ENCODE measurements at regions not wholly inside any gene's neighbourhood (a gene's known extent, or its start where the extent isn't known, plus 50 kb on each side); places are given as distances from the start of the nearest gene placed in this dataset.

- no peak overlapping the region for H3K27ac ChIP-seq
- TF ChIP-seq CTCF (IDR thresholded peaks at IDR 0.05) = no peak
- intact Hi-C loops (cut with DNase I) = no loop called here
- H3K36me3 ChIP-seq = no peaks in the 10 kb centered on the region
- no peak overlapping the region for H3K4me3 ChIP-seq
- H3K4me1 ChIP-seq = no peaks in the 10 kb centered on the region
- H3K9me3 ChIP-seq = no peaks in the 10 kb centered on the region
- DNase-seq (ENCODE audit: low spot score in 2 of 2) = no peak
- no peaks in the 10 kb centered on the region for H3K27me3 ChIP-seq
These were observed 256.9 kb downstream of the ARRDC4 start for GRCh38 chr15:98217356-98217755.

- H3K9me3 ChIP-seq = no peaks in the 10 kb centered on the region
- H3K27me3 ChIP-seq = no peaks in the 10 kb centered on the region
- H3K4me3 ChIP-seq = no peak overlapping the region
- no peak overlapping the region for H3K27ac ChIP-seq
- intact Hi-C loops (cut with DNase I) = no loop called here
- no peaks in the 10 kb centered on the region for H3K4me1 ChIP-seq
- no peak for DNase-seq (ENCODE audit: low spot score in 2 of 2)
- H3K36me3 ChIP-seq = no peaks in the 10 kb centered on the region
- TF ChIP-seq CTCF (IDR thresholded peaks at IDR 0.05) = no peak
These were observed 260.6 kb downstream of the ARRDC4 start for GRCh38 chr15:98221144-98221543.

- no peak overlapping the region for H3K27ac ChIP-seq
- H3K36me3 ChIP-seq = no peaks in the 10 kb centered on the region
- no peaks in the 10 kb centered on the region for H3K4me1 ChIP-seq
- H3K27me3 ChIP-seq = no peaks in the 10 kb centered on the region
- H3K9me3 ChIP-seq = no peaks in the 10 kb centered on the region
- intact Hi-C loops (cut with DNase I) = no loop called here
- H3K4me3 ChIP-seq = no peak overlapping the region
- no peak for DNase-seq (ENCODE audit: low spot score in 2 of 2)
- no peak for TF ChIP-seq CTCF (IDR thresholded peaks at IDR 0.05)
These were observed 261.1 kb downstream of the ARRDC4 start for GRCh38 chr15:98221577-98221976.

GRCh38 chr15:98226149-98226548 is 265.6 kb downstream of the ARRDC4 start:
- no peak overlapping the region for H3K27ac ChIP-seq
- no peaks in the 10 kb centered on the region for H3K9me3 ChIP-seq
- no peaks in the 10 kb centered on the region for H3K36me3 ChIP-seq
- H3K4me1 ChIP-seq = no peaks in the 10 kb centered on the region
- H3K27me3 ChIP-seq = no peaks in the 10 kb centered on the region
- intact Hi-C loops (cut with DNase I) = no loop called here
- TF ChIP-seq CTCF (IDR thresholded peaks at IDR 0.05) = no peak
- H3K4me3 ChIP-seq = no peak overlapping the region
- DNase-seq (ENCODE audit: low spot score in 2 of 2) = no peak

GRCh38 chr15:98226578-98226977 is 266.1 kb downstream of the ARRDC4 start:
- no peak for DNase-seq (ENCODE audit: low spot score in 2 of 2)
- intact Hi-C loops (cut with DNase I) = no loop called here
- Histone ChIP-seq H3K27me3 (no peaks in the 10 kb centered on the region), H3K36me3 (no peaks in the 10 kb centered on the region), H3K9me3 (no peaks in the 10 kb centered on the region), H3K4me1 (no peaks in the 10 kb centered on the region), H3K27ac (no peak overlapping the region), H3K4me3 (no peak overlapping the region)
- TF ChIP-seq CTCF (IDR thresholded peaks at IDR 0.05) = no peak

- H3K27me3 ChIP-seq = no peaks in the 10 kb centered on the region
- H3K36me3 ChIP-seq = no peaks in the 10 kb centered on the region
- no peaks in the 10 kb centered on the region for H3K9me3 ChIP-seq
- TF ChIP-seq CTCF (IDR thresholded peaks at IDR 0.05) = no peak
- intact Hi-C loops (cut with DNase I) = no loop called here
- no peak overlapping the region for H3K4me3 ChIP-seq
- H3K4me1 ChIP-seq = no peaks in the 10 kb centered on the region
- H3K27ac ChIP-seq = no peak overlapping the region
- DNase-seq (ENCODE audit: low spot score in 2 of 2) = no peak
These were observed 268.3 kb downstream of the ARRDC4 start for GRCh38 chr15:98228846-98229245.

Data from ascending aorta (tissue), 2 donors.